SHP77 treated with DMSO at 0.1 percent for 48 hours (cell line): ENCODE measurements at regions not wholly inside any gene's neighbourhood (a gene's known extent, or its start where the extent isn't known, plus 50 kb on each side); places are given as distances from the start of the nearest gene placed in this dataset.

Experiments used
- DNase-seq: peaks from one replicate; lab custom pipeline; 2025; lab: John Stamatoyannopoulos, UW

DNA sequence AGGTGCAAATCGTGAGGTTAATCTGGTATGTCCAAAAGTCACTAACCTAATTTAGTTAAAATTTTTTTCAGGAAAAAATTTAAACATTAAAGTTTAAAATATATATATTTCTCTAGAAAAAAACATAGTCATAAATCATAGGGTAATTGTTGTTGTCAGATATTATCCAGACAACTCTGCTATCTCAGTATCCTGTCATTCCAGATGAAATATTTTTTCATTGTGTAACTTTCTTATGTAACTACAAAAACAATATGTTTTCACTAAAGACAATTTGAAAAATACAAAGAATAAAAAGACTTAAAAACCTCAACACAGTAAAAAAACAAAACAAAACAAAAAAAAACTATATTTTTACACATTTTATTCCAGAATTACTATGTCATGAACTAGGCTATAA, 57.6 kb downstream of the TENT5A start:
- no peak for DNase-seq

DNA sequence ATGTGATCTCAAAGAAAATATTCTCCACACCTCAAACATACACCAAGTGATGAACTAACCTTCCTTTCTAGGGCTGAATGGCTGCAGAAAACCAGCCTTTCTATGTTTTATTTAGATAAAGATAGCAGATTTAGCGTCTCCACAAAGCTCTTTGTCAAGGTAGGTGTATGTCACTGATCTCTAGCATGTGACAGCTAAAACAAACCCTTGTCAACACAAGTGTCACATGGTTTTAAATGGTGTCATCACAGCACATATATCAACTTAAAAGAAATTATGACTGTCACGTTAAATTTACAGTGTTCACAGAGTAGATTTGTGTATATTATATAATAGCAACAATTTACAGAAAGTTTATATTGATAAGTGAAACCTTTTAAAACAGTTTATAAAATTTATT, 58.3 kb downstream of the TENT5A start:
- peak; percentile 75 for DNase-seq

DNA sequence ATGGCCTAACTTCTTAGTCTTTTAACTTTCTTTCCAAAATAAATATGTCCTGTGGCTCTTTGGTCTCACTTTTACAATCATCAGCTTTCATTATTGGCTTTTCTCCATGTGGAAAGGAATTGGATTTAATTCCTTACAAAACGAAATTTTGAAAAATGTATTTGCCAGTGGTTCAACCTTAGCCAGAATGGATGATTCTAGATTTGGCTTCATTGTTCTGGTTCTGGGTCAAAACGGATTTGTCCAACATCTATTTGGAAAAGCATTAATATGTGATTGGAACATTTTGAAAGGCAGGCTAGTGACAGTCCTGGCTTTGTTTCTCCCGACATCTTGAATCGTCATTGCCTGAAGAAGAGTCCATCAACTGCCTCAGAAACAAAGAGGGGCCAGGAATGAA, 59.2 kb downstream of the TENT5A start:
- DNase-seq, result no peak

DNA sequence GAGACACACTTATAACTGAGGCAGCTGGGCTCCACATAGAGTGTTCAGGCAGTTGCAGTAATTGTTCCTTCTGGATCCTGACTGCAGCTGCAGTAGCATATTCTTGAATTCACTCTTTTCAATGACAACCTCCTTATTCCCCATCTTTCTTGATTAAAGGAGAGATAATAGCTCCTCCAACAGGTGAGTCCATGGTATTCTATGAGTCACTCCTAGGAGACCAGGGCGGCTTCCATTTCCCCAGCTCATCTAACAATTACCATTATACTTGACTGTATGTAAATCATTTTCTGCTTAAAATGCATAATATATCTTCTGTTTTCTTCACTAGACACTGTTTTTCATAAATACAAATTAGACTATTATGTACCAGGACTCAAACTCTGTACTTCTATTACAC, 62.4 kb downstream of the TENT5A start:
- DNase-seq, result peak; percentile 77

DNA sequence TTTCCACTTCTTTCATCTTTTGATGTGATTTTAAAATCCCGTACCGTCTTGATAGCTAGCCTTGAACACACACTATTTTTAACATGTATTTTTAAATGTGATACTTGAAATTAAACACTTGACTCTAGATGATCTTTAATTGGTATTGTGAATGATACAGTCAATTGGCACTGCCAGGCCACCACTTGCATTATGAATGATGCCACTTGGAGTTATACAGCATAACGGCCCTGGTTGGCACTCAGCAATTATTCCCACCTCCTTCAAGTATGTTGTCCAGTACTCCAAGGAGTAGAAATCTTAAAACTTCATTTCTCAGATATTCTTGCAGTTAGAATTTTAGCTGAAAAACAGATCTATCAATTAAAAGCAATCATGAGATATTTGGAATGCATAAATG, 62.9 kb downstream of the TENT5A start:
- peak; percentile 76 for DNase-seq

DNA sequence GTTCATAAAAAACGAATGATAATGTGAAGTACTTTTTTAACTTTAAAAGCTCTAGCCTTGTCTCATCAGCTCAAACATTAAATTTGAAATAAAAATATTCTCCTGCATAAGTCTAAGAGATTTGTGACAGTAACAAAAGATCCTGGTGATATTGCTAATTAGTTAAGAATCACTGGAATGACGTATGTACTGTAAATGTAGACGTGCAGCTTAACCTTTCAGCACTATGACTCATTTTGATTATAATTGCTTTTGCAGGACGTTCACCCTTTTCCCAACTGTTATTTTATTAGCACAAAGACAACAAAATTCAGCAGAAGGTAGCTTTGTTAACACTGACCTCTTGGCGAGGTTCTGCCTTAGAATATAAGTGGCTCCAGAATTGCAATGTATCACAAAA, 68.6 kb downstream of the TENT5A start:
- peak; percentile 92 for DNase-seq

DNA sequence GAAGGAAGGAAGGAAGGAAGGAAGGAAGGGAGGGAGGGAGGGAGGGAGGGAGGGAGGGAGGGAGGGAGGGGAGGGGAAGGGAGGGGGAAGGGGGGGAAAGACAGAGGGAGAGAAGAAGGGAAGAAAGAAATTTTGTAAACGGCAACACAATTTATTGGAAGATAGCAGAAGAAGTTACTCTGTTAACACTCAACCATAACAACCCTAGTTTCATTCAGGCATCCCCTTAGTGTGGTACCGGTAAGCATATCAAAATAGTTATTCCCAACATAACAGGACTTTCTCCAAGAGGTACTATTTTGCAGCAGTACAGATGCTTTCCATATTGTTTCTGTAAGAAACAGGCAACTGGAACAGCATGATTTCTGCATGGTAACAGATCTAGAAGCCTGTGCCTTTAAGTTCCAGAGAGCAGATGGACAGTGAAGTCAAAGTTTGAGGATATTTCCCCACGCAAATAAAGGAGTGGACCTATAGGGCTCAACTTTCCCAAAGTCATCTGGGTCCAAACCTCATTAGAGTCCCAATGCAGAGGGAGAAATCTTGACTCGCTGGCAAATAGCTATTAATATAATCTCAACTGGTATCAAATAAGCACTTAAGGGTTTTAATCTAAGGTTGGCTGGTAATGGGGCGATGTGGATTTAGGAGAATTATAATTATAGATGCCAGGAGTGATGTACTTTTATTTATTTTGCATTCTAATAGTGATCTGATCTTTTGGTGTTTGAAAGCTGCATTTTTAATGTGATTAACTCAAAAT, 69.4 kb downstream of the TENT5A start:
- DNase-seq, result no peak

DNA sequence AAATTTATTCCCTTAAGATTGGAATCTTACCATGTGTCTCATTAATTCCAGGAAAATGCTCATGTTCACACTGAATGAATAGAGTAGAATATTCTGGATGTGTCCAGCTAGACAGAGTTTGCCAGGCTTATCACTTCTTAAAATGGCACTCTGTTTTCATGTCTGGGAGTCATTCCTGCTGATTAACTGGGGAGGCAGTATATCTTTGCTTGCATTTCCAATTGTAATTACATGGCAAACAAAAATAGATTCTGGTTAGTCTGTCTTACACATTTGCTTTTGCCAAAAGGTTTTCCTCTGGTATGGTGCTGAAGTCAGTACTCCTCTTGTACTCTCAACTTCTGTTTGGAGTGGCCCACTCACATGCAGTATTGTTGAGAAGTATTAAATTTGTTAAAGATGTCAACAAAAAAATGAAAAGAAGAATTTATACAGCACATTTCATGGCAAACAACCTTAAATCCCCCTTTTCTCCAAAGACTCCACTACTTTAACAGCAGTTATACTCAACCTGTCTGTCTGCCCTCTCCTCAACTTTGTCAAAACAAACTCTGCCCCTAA, 70.2 kb downstream of the TENT5A start:
- DNase-seq, result no peak

DNA sequence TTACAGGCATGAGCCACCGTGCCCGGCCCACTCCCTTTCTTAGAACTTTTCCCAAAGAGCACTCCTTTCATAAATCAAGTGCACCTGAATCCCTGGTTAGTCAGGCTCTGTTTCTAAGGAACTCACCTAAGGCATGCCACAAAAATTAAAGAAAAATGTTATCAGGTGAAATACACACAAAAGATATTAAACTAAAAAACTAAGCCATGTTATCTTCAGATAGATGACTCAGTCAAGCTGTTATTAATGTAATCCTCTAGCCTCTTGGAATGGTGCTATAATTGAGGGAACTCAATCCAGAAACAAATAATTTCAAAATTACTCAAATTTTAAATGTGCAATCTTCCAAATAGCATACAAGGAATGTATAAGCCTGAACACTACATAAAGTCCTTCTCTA, 83.0 kb downstream of the TENT5A start:
- DNase-seq, result no peak

DNA sequence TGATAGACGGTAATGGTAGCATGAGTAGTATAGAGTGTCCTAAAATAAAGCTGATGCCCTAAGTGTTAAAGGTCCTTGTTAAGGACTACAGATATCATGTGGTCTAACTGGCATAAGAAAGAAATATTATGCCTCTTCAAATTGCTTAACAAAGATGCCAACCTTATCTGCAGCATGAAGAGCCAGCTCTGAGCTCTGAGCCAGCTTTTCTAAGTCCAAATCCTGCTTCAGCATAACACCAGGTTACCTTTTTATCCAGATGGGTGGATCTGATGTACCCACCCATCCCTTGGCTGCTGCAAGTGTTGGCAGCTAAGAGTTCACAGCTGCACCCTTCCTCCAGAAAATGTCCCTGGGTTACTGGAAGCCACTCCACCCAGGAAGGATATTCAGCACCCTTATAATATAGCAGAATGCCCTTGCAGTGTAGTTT, 83.8 kb downstream of the TENT5A start:
- no peak for DNase-seq

DNA sequence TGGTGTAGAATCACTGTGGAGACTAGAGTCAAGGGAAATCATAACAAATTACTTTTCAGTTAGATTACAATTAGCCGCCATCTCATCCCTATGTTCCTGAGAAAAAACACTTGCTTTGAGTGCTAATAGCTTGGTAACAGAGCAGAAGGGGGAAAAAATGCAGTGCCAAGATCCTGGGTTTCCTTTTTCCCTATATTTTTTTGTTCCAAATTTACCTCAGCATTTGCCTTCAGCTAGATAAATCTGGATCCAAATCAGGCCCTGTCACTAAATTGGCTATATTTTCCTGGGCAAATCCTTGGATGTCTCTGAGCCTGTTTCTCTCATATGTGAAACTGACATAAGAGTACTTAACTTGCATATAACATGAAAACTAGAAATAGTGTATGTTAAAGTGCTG, 86.0 kb downstream of the TENT5A start:
- DNase-seq, result no peak

DNA sequence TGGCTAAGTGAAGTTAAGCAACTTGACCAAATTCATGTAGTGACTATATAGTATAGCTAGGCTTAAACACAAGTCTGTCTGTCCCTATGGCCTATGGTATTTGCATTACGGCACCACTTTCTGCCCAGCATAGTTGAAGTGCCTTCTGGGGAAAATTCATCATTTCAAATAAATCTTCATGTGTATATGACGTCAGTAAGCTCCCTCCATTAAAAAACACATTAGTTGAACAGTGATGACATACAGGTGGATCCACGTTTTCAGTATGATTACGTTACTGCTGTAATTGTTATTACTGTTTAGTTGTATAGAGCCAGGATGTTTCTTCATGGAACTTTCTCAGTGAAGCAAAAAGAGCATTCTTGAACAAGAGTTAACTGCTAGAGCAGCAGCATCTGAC, 96.2 kb downstream of the TENT5A start:
- DNase-seq, result no peak

DNA sequence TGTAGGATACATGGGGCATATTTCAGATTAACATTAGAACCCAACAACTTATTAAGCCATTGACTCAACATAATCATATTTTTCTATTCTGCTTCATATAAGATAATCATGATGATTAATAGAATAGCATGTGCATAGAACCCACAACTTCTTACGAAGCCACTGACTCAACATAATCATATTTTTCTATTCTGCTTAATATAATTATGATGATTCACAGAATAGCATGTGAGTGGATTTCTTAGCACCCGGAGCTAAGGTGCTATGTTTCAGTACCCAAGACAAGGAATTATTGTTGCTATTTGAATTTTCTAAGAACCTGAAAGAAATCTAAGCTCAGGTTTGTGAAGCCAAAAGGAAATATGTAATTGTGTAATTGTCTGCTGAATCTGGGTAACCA, 96.8 kb downstream of the TENT5A start:
- no peak for DNase-seq

DNA sequence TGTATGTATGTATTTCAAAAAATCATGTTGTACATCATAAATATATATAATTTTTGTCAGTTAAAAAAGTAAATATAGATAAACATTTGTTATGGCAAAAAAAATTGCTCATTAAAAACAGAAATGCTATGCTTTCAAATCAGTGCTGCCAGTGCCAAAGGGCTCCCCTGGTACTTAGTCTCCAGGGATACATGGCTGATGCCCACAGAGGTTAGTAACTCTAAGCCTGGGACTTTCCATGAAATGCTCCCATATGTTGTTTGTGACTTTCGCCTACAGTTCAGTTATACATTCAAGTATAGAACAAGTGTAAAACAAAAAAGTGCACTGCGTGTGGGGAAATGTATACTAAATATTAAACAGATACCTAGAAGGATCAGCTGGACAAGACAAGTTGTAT, 104.0 kb downstream of the TENT5A start:
- no peak for DNase-seq

DNA sequence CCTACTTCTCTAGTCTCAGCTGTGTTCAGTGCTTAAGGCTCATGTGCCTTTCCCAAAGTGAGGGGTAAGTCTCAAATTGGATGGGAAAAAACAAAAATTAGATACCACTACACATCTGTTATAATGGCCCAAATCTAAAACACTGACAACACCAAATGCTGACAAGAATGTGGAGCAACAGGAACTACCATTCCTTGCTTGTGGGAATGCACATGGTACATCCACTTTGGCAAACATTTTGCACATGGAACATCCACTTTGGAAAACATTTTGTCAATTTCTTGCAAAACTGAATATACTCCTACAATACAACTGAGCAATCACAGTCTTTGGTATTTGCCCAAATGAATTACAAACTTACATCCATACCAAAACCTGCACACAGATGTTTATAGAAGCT, 109.3 kb downstream of the TENT5A start:
- DNase-seq, result no peak

DNA sequence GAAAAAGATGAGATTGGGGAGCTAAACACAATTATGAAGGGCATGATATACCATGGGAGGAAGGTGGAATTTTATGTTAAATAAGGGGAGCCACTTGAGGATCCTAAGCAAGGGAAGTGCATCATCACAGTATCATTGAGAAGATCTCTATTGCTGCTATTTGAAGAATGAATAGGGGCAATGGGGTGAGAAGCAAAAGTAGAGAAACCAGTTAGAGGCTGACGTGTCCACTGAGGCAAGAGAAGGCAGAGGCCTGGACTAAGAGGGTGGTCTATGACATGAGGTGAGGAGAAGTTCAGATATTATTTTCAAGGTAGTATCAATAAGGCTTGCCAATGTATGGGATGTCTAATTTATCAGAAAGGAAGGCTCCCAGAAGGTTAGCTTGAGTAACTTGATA, 111.6 kb downstream of the TENT5A start:
- no peak for DNase-seq

DNA sequence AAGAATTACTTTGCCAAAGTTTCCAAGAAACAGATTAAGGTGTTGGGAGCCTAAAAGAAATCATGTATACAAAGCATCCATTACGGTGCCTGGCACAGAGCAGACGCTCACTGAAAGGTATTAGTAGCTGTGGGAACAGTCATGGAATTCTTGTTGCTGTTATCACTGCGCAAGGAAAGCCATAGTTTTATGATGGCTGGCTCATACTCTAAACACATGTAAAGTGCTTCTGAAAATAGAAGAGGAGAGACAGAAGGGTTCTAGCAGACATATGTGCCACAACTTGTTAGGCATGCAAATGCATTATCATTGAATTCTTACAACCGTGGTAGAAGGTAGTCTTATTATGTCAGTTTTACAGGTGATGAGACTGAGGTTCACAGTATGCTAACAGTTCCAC, 112.4 kb downstream of the TENT5A start:
- DNase-seq, result no peak

DNA sequence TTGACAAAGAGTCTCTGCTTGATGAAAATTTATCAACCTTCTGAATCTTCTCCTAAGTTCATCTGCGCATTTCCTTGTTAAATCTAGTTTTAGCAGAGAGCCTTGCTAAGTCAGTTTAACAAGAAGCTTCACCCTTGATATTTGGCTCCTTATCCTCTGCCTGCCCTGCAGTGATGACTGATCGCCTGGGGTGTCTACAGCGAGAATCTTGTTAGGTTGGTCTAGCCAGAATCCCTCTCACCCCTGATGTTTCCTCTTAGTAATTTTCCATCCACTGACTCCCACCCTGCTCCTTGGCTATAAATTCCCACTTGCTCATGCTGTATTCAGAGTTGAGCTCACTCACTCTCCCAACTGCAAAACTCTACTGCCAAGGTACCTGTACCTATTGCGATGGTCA, 114.1 kb downstream of the TENT5A start:
- no peak for DNase-seq

DNA sequence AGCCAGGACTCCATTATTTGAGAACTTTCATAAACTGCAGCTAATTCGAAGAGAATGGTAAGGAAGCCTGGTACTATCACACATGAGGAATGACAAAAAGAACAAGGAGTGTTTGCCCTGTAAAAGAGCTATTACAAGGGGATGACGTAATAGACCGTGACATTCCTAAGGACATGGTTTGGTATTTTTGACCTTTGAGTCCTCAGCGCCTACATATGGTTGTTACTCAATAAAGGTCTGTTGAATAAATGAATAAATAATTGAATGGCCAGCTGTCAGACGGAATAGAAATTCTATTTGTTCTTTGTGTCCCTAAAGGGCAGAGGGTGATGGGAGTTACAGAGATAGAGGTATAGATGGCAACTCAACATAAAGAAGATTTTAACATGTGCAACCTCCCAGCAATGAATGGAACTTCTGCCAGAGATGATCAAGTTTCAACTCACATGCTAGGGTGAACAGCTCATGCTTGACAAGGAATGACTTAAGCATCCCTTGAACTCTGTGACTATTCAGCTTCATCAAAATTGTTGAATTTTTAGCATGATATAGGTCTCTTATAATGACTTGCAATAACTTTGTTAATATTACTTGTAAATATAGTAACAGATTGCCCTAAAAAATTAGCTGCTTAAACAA, 115.4 kb downstream of the TENT5A start:
- no peak for DNase-seq

DNA sequence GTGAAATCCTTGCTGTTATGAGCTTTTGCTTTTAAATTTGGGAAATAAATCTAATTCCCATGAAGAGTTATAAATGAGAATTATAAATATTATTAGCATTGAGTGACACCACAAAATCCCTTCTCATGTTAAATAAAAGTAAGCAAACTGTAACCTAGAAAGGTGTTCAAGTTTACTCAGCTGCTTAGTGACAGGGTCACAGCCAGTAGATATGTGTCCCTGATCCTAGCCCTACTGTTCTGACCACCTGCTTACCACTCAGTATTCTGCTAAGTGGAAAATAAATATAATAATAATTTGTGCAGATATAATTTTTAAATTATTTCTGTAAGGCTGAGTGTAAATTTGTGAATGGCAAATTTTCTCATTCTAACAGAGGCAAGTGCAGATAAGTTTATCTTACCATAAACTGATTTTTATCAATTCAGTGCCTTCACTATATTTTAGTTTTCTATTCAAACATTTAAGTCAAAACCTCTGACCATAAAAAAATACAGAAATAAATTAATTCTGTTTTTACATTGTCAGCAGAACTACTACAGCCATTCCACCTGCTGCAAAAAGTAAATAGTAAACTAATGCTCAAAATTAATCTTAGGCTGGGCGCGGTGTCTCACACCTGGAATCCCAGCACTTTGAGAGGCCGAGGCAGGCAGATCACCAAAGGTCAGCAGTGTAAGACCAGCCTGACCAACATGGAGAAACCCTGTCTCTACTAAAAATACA, 118.2 kb downstream of the TENT5A start:
- DNase-seq, result peak; percentile 93

DNA sequence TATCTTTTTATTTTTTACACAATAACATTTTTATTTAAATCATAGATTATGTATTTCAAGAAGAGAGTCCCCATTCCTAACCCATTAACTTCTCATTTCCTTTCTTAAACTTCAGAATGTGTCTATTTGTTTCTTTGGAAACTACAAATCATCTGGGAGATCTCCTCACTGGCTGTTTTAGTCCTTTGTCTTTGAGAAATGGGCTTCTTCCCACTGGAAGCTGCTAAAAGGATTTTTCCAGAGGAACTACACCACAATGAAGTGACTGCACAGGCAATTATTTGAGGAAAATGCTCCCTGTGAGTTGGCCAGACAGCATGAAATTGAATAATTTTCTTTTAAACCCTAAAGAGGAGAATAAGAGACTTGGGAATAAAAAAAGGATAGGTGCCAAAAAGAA, 119.1 kb downstream of the TENT5A start:
- DNase-seq, result no peak

DNA sequence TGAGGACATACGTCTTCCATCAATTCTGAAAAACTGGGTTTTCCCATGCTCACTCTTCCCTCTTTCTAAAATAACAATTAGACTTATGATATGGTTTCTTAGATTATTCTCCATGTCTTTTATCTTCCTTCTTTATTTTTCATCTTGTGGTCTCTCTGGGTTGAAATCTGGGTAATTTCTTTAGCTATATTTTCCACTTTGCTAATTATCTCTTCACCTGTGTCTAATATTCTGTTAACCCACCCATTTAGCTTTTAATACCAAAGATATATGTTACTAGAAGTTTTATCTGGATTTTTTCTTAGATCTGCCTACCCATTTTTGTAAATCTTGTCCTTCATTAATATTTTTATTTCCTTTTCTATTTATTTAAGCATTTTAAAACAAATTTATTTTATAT, 121.8 kb downstream of the TENT5A start:
- DNase-seq, result no peak

DNA sequence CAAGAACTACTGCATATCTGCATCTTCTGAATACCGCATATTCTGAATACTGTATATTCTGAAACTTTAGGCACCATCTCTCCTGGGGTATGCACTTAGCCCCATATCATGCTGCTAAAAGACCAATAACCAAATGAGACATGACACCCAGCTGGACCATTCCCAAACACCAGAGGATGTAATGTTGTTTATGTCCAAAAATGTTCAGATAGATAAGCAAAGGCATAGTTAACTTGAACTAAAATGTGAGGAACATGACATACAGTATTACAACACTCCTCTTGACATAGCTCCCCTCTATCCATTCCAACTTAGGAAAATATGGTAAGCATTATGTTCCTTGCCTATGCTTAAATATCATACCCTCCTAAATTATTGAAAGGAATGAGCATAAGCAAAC, 127.3 kb downstream of the TENT5A start:
- no peak for DNase-seq
